ENCODE measurements at regions not wholly inside any gene's neighbourhood (a gene's known extent, or its start where the extent isn't known, plus 50 kb on each side); places are given as distances from the start of the nearest gene placed in this dataset.

DNA sequence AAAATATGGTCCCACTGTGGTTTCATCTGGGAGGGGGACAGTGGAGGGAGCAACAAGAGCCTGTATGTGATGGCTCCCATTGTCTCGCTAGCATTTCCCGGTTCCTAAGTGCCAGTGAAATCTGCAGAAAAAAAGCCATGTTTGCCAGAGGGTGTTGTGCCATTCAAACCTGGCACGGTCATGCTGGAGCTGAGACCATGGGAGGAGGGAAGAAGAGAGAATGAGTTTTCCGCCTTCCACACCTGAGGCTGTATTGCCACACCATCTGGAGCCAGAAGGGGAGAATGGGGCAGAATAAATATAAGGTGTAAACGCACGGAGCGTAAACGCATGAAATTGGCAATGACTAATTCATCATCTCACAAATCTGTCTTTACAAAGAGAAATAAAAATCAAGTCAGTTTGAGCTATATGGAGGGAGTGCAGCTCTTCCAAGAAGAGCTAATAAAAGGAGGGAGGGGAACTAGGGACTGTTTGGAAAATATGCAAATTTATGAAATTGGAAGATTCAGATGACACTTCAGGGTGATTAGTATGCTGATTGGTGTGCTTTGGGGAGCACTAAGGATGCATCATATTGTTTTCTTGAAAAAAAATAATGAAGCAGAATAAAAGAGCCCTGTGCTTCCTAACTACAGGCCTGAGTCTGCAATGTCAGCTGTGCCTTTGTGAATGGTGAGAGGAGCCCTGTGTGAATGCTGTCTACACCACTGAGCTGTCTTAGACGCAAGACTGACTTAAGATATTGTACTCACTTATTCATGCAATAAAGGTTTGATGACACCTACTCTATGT lies 237.9 kb downstream of the NSG2 start:
- TF ChIP-seq, protein P1, sequence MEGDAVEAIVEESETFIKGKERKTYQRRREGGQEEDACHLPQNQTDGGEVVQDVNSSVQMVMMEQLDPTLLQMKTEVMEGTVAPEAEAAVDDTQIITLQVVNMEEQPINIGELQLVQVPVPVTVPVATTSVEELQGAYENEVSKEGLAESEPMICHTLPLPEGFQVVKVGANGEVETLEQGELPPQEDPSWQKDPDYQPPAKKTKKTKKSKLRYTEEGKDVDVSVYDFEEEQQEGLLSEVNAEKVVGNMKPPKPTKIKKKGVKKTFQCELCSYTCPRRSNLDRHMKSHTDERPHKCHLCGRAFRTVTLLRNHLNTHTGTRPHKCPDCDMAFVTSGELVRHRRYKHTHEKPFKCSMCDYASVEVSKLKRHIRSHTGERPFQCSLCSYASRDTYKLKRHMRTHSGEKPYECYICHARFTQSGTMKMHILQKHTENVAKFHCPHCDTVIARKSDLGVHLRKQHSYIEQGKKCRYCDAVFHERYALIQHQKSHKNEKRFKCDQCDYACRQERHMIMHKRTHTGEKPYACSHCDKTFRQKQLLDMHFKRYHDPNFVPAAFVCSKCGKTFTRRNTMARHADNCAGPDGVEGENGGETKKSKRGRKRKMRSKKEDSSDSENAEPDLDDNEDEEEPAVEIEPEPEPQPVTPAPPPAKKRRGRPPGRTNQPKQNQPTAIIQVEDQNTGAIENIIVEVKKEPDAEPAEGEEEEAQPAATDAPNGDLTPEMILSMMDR (IDR thresholded peaks at IDR 0.05): no peak
- TF ChIP-seq SIN3A (IDR thresholded peaks at IDR 0.05; ENCODE audit: borderline replicate concordance, insufficient read depth, low read depth, low read length): no peak
- TF ChIP-seq, protein P2, sequence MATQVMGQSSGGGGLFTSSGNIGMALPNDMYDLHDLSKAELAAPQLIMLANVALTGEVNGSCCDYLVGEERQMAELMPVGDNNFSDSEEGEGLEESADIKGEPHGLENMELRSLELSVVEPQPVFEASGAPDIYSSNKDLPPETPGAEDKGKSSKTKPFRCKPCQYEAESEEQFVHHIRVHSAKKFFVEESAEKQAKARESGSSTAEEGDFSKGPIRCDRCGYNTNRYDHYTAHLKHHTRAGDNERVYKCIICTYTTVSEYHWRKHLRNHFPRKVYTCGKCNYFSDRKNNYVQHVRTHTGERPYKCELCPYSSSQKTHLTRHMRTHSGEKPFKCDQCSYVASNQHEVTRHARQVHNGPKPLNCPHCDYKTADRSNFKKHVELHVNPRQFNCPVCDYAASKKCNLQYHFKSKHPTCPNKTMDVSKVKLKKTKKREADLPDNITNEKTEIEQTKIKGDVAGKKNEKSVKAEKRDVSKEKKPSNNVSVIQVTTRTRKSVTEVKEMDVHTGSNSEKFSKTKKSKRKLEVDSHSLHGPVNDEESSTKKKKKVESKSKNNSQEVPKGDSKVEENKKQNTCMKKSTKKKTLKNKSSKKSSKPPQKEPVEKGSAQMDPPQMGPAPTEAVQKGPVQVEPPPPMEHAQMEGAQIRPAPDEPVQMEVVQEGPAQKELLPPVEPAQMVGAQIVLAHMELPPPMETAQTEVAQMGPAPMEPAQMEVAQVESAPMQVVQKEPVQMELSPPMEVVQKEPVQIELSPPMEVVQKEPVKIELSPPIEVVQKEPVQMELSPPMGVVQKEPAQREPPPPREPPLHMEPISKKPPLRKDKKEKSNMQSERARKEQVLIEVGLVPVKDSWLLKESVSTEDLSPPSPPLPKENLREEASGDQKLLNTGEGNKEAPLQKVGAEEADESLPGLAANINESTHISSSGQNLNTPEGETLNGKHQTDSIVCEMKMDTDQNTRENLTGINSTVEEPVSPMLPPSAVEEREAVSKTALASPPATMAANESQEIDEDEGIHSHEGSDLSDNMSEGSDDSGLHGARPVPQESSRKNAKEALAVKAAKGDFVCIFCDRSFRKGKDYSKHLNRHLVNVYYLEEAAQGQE (IDR thresholded peaks at IDR 0.05; ENCODE audit: insufficient read depth in 1 of 2, low read depth in 2 of 2, low read length in 1 of 2): no peak
- TF ChIP-seq POLR2AphosphoS5 (IDR thresholded peaks at IDR 0.05; ENCODE audit: low read depth, low read length): no peak
- no peak for TF ChIP-seq TCF7L2 (IDR thresholded peaks at IDR 0.05; ENCODE audit: low read depth, low read length)

Measured in Panc1 (cell line).